ENCODE measurements at regions not wholly inside any gene's neighbourhood (a gene's known extent, or its start where the extent isn't known, plus 50 kb on each side); places are given as distances from the start of the nearest gene placed in this dataset.

DNA sequence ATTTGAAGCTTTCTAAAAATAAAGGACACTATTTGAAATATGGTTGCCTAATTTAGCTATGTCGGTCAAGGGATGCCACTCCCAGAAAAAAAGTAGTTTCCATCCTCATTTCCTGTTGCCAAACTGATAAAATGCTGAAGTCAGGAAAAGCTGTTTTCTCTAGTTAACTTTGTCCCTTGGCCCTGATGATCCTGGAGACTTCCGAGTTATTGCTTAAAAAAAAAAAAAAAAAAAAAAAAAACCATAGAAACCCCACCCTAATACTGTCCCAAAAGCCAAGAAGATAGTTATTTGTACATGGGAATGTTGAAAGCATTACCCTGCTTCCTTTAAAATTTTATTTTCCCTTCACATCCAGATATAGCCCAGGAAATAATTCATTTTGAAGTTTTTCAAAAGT, 236.7 kb downstream of the SOD2 start:
- TF ChIP-seq, protein P1, sequence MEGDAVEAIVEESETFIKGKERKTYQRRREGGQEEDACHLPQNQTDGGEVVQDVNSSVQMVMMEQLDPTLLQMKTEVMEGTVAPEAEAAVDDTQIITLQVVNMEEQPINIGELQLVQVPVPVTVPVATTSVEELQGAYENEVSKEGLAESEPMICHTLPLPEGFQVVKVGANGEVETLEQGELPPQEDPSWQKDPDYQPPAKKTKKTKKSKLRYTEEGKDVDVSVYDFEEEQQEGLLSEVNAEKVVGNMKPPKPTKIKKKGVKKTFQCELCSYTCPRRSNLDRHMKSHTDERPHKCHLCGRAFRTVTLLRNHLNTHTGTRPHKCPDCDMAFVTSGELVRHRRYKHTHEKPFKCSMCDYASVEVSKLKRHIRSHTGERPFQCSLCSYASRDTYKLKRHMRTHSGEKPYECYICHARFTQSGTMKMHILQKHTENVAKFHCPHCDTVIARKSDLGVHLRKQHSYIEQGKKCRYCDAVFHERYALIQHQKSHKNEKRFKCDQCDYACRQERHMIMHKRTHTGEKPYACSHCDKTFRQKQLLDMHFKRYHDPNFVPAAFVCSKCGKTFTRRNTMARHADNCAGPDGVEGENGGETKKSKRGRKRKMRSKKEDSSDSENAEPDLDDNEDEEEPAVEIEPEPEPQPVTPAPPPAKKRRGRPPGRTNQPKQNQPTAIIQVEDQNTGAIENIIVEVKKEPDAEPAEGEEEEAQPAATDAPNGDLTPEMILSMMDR (IDR thresholded peaks at IDR 0.05): no peak
- TF ChIP-seq POLR2A (IDR thresholded peaks at IDR 0.05): no peak
